Head of caudate nucleus (tissue), 42 donors: ENCODE measurements at regions not wholly inside any gene's neighbourhood (a gene's known extent, or its start where the extent isn't known, plus 50 kb on each side); places are given as distances from the start of the nearest gene placed in this dataset.

ENCODE experiments used
- DNase-seq, 42 donors: peaks; one replicate each; pipeline versions ENCODE4 v3.0.0 to v3.0.0-alpha.2; 2020 to 2021; ENCODE audit warnings: mixed read lengths in 7 of 42
- intact Hi-C: fragments of 100-400 bp; cut with DNase I; formaldehyde crosslinking; loops from one replicate; pipeline ENCODE4 v1.15.0; 2022

- no peak for DNase-seq
- intact Hi-C loops = no loop called here
Measured at GRCh38 chr2:125427721-125428315, 1228.1 kb upstream of the GYPC start.

- intact Hi-C loops = no loop called here
- no peak for DNase-seq
Measured at GRCh38 chr2:125444106-125444505, 1211.9 kb upstream of the GYPC start.

GRCh38 chr2:125445495-125445894, 1210.5 kb upstream of the GYPC start:
- DNase-seq = no peak
- intact Hi-C loops = no loop called here

GRCh38 chr2:125450092-125450491, 1205.9 kb upstream of the GYPC start:
- no peak for DNase-seq
- intact Hi-C loops = no loop called here

GRCh38 chr2:125455110-125455509, 1200.8 kb upstream of the GYPC start:
- intact Hi-C loops = no loop called here
- no peak for DNase-seq

- DNase-seq = no peak
- intact Hi-C loops = no loop called here
Measured at GRCh38 chr2:125456693-125457363, 1199.1 kb upstream of the GYPC start.

- DNase-seq = peak in 15 of 42 donors; percentile 8 to 55 (median 18)
- intact Hi-C loops = no loop called here
Measured at GRCh38 chr2:125471963-125472362, 1184.0 kb upstream of the GYPC start.

- intact Hi-C loops = no loop called here
- DNase-seq = no peak
Measured at GRCh38 chr2:125479143-125479636, 1176.8 kb upstream of the GYPC start.

- intact Hi-C loops = no loop called here
- DNase-seq = no peak
Measured at GRCh38 chr2:125490308-125490707, 1165.7 kb upstream of the GYPC start.

- intact Hi-C loops = no loop called here
- DNase-seq = no peak
Measured at GRCh38 chr2:125491663-125492062, 1164.3 kb upstream of the GYPC start.

GRCh38 chr2:125512313-125512712, 1143.6 kb upstream of the GYPC start:
- intact Hi-C loops = no loop called here
- DNase-seq = no peak

- peak in 5 of 42 donors; percentile 3 to 37 (median 16) for DNase-seq
- intact Hi-C loops = no loop called here
Measured at GRCh38 chr2:125516496-125517109, 1139.4 kb upstream of the GYPC start.

GRCh38 chr2:125526093-125526492, 1129.9 kb upstream of the GYPC start:
- DNase-seq = no peak

GRCh38 chr2:125535089-125535488, 1120.9 kb upstream of the GYPC start:
- intact Hi-C loops = no loop called here
- no peak for DNase-seq

More at GRCh38 chr2:125526093-125526492, 1129.9 kb upstream of the GYPC start:
- intact Hi-C loops = no loop called here

GRCh38 chr2:125543968-125544514, 1111.9 kb upstream of the GYPC start:
- intact Hi-C loops = no loop called here
- no peak for DNase-seq

- DNase-seq = no peak
- intact Hi-C loops = no loop called here
Measured at GRCh38 chr2:125553768-125554167, 1102.2 kb upstream of the GYPC start.

- DNase-seq = no peak
- intact Hi-C loops = no loop called here
Measured at GRCh38 chr2:125554956-125555355, 1101.0 kb upstream of the GYPC start.

- intact Hi-C loops = no loop called here
Measured at GRCh38 chr2:125559186-125559585, 1096.8 kb upstream of the GYPC start.

GRCh38 chr2:125560855-125561254, 1095.1 kb upstream of the GYPC start:
- DNase-seq = no peak
- intact Hi-C loops = no loop called here

More at GRCh38 chr2:125559186-125559585, 1096.8 kb upstream of the GYPC start:
- DNase-seq = no peak

- intact Hi-C loops = no loop called here
Measured at GRCh38 chr2:125561302-125561701, 1094.7 kb upstream of the GYPC start.

More at GRCh38 chr2:125561302-125561701, 1094.7 kb upstream of the GYPC start:
- no peak for DNase-seq
